Type B pancreatic cell (in vitro differentiated cells): ENCODE measurements at regions not wholly inside any gene's neighbourhood (a gene's known extent, or its start where the extent isn't known, plus 50 kb on each side); places are given as distances from the start of the nearest gene placed in this dataset.

ENCODE experiments used
- DNase-seq: peaks from one replicate; pipeline ENCODE4 v3.0.0; 2021; ENCODE audit warnings: mixed read lengths; ENCODE audit not compliant: unreplicated experiment; ENCODE audit errors: extremely low spot score
- H3K27ac Mint-ChIP-seq: 2 replicates; pipeline ENCODE4 v1.8.0; 2021; ENCODE audit warnings: mild to moderate bottlenecking, mixed read lengths
- H3K27me3 Mint-ChIP-seq: 2 replicates; pipeline ENCODE4 v1.8.0; 2021; ENCODE audit warnings: mixed read lengths
- H3K36me3 Mint-ChIP-seq: 2 replicates; pipeline ENCODE4 v1.8.0; 2021; ENCODE audit warnings: mixed read lengths
- H3K4me1 Mint-ChIP-seq: one replicate; pipeline ENCODE4 v1.8.0; 2021; ENCODE audit warnings: mixed read lengths; ENCODE audit not compliant: unreplicated experiment
- H3K4me3 Mint-ChIP-seq: 2 replicates; pipeline ENCODE4 v1.8.0; 2021; ENCODE audit warnings: mild to moderate bottlenecking, mixed read lengths
- H3K9me3 Mint-ChIP-seq: 2 replicates; pipeline ENCODE4 v1.8.0; 2021; ENCODE audit warnings: mixed read lengths
- TF ChIP-seq, protein P1 (sequence below): fragments of 200-600 bp; sonication (generic); conservative IDR thresholded peaks from 2 replicates; pipeline ENCODE4 v1.5.0; 2021; ENCODE audit warnings: antibody characterized with exemption, mild to moderate bottlenecking

DNA sequence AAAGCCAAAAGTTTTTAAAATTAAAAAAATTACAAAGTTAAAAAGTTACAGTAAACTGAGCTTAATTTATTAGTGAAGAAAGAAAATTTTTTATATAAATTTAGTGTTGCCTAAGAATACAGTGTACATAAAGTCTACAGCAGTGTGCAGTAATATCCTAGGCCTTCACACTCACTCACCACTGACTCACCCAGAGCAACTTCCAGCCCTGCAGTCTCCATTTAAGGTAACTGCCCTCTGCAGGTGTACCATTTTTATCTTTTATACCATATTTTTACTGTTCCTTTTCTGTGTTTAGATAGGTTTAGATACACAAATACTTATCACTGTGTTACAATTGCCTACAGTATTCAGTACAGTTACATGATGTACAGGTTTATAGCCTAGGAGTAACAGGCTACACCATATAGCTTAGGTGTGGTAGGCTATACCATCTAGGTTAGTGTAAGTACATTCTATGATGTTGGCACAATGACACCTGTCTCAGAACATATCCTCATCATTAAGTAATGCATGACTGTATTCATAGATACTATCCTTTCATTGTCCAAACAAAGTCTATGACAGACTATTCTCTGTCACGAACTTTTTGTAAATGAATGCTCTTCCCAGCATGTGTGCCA lies 78.6 kb upstream of the PBX1 start:
- H3K4me1 Mint-ChIP-seq: peaks cover 12% of the 10 kb centered on the region
- no peaks in the 10 kb centered on the region for H3K36me3 Mint-ChIP-seq
- H3K27me3 Mint-ChIP-seq: no peaks in the 10 kb centered on the region
- no peak overlapping the region for H3K27ac Mint-ChIP-seq
- H3K4me3 Mint-ChIP-seq: no peak overlapping the region
- TF ChIP-seq, protein P1, sequence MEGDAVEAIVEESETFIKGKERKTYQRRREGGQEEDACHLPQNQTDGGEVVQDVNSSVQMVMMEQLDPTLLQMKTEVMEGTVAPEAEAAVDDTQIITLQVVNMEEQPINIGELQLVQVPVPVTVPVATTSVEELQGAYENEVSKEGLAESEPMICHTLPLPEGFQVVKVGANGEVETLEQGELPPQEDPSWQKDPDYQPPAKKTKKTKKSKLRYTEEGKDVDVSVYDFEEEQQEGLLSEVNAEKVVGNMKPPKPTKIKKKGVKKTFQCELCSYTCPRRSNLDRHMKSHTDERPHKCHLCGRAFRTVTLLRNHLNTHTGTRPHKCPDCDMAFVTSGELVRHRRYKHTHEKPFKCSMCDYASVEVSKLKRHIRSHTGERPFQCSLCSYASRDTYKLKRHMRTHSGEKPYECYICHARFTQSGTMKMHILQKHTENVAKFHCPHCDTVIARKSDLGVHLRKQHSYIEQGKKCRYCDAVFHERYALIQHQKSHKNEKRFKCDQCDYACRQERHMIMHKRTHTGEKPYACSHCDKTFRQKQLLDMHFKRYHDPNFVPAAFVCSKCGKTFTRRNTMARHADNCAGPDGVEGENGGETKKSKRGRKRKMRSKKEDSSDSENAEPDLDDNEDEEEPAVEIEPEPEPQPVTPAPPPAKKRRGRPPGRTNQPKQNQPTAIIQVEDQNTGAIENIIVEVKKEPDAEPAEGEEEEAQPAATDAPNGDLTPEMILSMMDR: no peak
- peaks cover 6% of the 10 kb centered on the region for H3K9me3 Mint-ChIP-seq
- DNase-seq: no peak

DNA sequence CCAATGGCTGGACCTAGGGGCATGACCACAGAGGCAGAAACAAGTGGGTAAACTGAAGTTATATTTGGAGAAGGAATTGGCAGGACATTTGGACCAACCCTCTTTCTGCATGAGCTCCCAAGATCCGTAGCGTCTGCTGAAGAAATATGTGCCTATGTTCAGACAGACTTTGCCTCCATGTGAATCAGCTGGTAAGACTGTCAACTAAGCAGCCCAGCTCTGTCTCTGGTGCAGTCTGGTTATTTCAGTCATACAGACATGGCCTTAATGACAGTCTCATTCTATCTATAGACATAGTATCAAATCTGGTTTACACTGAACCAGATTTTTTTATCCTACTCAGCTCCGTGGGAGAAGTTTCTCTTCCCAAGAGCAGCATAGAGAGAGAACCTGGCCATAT lies 63.1 kb upstream of the PBX1 start:
- H3K27ac Mint-ChIP-seq: no peak overlapping the region
- no peak overlapping the region for H3K4me3 Mint-ChIP-seq
- no peaks in the 10 kb centered on the region for H3K4me1 Mint-ChIP-seq
- DNase-seq: no peak
- TF ChIP-seq, protein P1: no peak
- peaks cover 4% of the 10 kb centered on the region for H3K36me3 Mint-ChIP-seq
- H3K9me3 Mint-ChIP-seq: no peaks in the 10 kb centered on the region
- H3K27me3 Mint-ChIP-seq: no peaks in the 10 kb centered on the region

DNA sequence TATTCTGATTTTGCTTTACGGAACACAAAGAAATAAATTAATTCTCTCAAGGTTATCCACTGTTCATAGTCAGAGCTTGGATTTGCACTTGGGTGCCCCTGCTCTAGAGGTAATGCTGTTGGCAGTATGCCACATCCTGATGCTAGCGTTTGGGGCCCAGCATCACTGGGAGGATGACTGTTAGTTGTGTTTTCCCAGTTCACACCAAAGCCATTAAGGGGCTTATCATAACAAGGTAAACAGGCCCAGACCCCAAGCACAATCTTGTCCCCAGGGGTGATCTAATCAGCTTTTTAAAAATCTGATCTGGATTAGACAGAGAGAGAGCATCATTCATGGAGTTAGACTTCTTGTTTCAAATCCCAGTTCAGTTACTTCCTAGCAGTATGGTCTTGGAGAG lies 60.2 kb upstream of the PBX1 start:
- H3K27ac Mint-ChIP-seq: no peak overlapping the region
- H3K4me1 Mint-ChIP-seq: no peaks in the 10 kb centered on the region
- H3K9me3 Mint-ChIP-seq: peaks cover 5% of the 10 kb centered on the region
- H3K36me3 Mint-ChIP-seq: peaks cover 4% of the 10 kb centered on the region
- TF ChIP-seq, protein P1: no peak
- no peak for DNase-seq
- H3K4me3 Mint-ChIP-seq: no peak overlapping the region
- no peaks in the 10 kb centered on the region for H3K27me3 Mint-ChIP-seq

DNA sequence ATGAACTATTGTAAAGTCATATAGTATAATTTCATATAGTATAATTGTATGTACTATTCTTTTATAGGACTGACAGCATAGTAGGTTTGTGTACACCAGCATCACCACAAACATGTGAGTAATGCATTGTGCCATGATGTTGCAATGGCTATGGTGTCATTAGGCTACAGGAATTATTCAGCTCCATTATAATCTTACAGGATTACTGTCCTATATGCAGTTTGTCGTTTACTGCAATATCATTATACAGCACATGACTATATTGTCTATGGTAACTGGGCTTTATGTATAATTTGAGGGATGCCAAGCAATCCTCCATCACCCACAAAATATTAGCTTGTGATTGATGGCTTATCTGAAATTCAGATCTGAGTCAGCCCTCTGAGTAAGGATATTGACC lies 54.2 kb upstream of the PBX1 start:
- Mint-ChIP-seq H3K36me3 (no peaks in the 10 kb centered on the region), H3K9me3 (peaks cover 10% of the 10 kb centered on the region), H3K4me3 (no peak overlapping the region), H3K4me1 (no peaks in the 10 kb centered on the region), H3K27ac (no peak overlapping the region), H3K27me3 (no peaks in the 10 kb centered on the region)
- no peak for DNase-seq
- TF ChIP-seq, protein P1: no peak
